Suprapubic skin (tissue), 4 donors: ENCODE measurements at regions not wholly inside any gene's neighbourhood (a gene's known extent, or its start where the extent isn't known, plus 50 kb on each side); places are given as distances from the start of the nearest gene placed in this dataset.

Source experiments
- DNase-seq, 2 donors: peaks; one replicate each; pipeline ENCODE4 v3.0.0-alpha.2; 2019; ENCODE audit warnings: low spot score in 2 of 2
- H3K27ac ChIP-seq: fragments of 200-600 bp; sonication (generic); one replicate; pipeline ENCODE4 v1.5.1; 2019
- H3K27me3 ChIP-seq: fragments of 200-600 bp; sonication (generic); one replicate; pipeline ENCODE4 v1.5.1; 2019
- H3K36me3 ChIP-seq: fragments of 200-600 bp; sonication (generic); one replicate; pipeline ENCODE4 v1.5.1; 2019
- H3K4me1 ChIP-seq: fragments of 200-600 bp; sonication (generic); one replicate; pipeline ENCODE4 v1.5.1; 2019
- H3K4me3 ChIP-seq: fragments of 200-600 bp; sonication (generic); one replicate; pipeline ENCODE4 v1.5.1; 2019; ENCODE audit warnings: mild to moderate bottlenecking
- H3K9me3 ChIP-seq: fragments of 200-600 bp; sonication (generic); one replicate; pipeline ENCODE4 v1.5.1; 2019
- EP300 ChIP-seq: sonication (generic); formaldehyde crosslinking; IDR thresholded peaks from one replicate; pipeline ENCODE4 v1.6.1; 2017; ENCODE audit warnings: antibody characterized with exemption
- POLR2A ChIP-seq, 2 donors: fragments of 450-650 bp; IDR thresholded peaks; one replicate each; pipeline ENCODE4 v1.6.1; 2017; ENCODE audit warnings: antibody characterized with exemption in 2 of 2, mild to moderate bottlenecking in 2 of 2, moderate library complexity in 2 of 2
- POLR2AphosphoS5 ChIP-seq, 3 donors: sonication (generic); formaldehyde crosslinking; IDR thresholded peaks; one replicate each; pipeline ENCODE4 v1.6.1; 2017; ENCODE audit warnings: antibody characterized with exemption in 3 of 3
- WGBS: methylation state at CpG from one replicate; pipeline ENCODE4 v1.1.5; 2018; 5-methylcytosine and 5-hydroxymethylcytosine counted together
- TF ChIP-seq, protein P1 (sequence below), 2 donors: fragments of 200-600 bp in 1 of 2; fragments of 450-650 bp in 1 of 2; sonication (generic) in 1 of 2; IDR thresholded peaks; one replicate each; pipeline ENCODE4 v1.5.1; 2016 to 2019; ENCODE audit warnings: antibody characterized with exemption in 2 of 2, mild to moderate bottlenecking in 1 of 2, moderate library complexity in 1 of 2

DNA sequence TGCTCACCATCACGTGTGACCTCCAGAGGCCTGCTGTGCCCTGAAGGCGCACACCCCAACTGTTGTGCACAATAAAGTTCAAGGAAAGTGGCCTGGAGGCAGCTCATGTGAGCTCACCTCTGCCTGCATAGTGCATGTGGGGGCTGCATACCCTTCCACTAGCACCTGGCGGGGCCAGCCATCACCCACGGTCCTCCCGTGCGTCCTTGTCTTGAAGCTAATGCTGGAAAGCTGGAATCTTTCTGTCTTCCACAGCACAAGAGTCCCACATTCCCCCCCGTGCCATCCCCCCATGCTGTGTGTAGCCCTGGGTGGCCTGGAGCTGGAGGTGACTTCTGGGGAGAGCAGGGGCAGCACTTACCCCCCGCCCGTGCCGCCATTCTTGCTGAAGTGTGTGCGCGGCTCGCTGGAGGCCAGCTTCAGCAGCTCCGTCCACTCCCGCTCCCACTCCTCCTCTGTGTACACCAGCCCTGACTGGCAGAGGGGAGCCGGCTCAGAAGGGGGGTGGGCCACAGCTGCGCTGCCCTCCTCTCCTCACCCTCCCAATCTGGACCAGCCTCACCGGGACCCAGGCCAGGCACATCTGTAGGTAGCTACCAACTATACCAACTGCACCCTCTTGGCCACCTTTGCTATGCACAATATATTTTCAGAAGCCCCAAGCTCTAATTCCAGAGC is 199.5 kb downstream of the KLF13 start:
- WGBS: 95% methylated on average over 17 of the region's 18 CpGs
- H3K27me3 ChIP-seq: no peaks in the 10 kb centered on the region
- H3K4me3 ChIP-seq: no peak overlapping the region
- no peaks in the 10 kb centered on the region for H3K9me3 ChIP-seq
- H3K27ac ChIP-seq: no peak overlapping the region
- TF ChIP-seq, protein P1, sequence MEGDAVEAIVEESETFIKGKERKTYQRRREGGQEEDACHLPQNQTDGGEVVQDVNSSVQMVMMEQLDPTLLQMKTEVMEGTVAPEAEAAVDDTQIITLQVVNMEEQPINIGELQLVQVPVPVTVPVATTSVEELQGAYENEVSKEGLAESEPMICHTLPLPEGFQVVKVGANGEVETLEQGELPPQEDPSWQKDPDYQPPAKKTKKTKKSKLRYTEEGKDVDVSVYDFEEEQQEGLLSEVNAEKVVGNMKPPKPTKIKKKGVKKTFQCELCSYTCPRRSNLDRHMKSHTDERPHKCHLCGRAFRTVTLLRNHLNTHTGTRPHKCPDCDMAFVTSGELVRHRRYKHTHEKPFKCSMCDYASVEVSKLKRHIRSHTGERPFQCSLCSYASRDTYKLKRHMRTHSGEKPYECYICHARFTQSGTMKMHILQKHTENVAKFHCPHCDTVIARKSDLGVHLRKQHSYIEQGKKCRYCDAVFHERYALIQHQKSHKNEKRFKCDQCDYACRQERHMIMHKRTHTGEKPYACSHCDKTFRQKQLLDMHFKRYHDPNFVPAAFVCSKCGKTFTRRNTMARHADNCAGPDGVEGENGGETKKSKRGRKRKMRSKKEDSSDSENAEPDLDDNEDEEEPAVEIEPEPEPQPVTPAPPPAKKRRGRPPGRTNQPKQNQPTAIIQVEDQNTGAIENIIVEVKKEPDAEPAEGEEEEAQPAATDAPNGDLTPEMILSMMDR (IDR thresholded peaks at IDR 0.05): no peak
- TF ChIP-seq POLR2AphosphoS5 (IDR thresholded peaks at IDR 0.05): no peak
- no peak for TF ChIP-seq EP300
- no peak for TF ChIP-seq POLR2A (IDR thresholded peaks at IDR 0.05)
- H3K4me1 ChIP-seq: no peaks in the 10 kb centered on the region
- H3K36me3 ChIP-seq: no peaks in the 10 kb centered on the region
- DNase-seq: no peak

DNA sequence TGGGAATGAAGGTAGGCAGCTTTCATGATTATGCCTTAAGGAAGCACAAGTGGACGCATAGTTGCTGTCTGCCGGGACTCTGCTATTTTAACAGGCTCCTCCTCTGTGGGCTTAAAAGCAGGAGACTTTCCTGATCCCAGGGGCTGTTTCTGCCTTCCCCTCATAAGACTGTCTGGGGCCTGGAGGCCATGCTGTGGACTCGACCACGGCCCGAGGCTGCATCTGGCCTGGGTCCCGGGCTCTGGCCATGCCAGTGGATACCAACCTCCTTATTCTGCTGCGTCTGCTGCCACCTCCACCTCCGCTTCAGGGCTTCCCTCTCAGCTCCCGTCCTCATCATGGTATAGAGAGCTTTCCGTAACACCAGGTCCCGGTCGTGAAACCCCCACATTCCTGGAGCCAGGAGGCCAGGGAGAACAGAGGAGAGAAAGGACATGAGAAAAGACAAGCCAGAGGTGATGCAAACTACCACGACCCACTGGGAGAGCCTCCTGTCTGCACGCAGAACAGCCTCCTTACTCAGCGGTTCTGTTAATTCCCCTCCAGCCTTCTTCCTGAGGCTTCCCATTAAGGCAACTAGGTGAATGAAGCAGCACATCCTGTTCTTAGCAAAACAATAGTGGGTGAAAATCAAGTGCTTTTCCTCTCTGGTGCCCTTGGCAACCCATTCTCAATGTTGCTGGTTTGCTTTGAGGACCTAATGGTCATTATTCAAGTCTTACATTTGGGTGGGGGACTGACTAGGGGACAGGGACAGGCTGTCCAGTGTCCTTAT is 200.5 kb downstream of the KLF13 start:
- H3K27me3 ChIP-seq: no peaks in the 10 kb centered on the region
- no peak for DNase-seq
- TF ChIP-seq, protein P1 (IDR thresholded peaks at IDR 0.05): no peak
- no peak for TF ChIP-seq POLR2AphosphoS5 (IDR thresholded peaks at IDR 0.05)
- no peak for TF ChIP-seq POLR2A (IDR thresholded peaks at IDR 0.05)
- TF ChIP-seq EP300: no peak
- no peak overlapping the region for H3K27ac ChIP-seq
- no peaks in the 10 kb centered on the region for H3K9me3 ChIP-seq
- H3K36me3 ChIP-seq: no peaks in the 10 kb centered on the region
- H3K4me1 ChIP-seq: no peaks in the 10 kb centered on the region
- WGBS: 78% methylated on average over 15 of the region's 15 CpGs
- no peak overlapping the region for H3K4me3 ChIP-seq

DNA sequence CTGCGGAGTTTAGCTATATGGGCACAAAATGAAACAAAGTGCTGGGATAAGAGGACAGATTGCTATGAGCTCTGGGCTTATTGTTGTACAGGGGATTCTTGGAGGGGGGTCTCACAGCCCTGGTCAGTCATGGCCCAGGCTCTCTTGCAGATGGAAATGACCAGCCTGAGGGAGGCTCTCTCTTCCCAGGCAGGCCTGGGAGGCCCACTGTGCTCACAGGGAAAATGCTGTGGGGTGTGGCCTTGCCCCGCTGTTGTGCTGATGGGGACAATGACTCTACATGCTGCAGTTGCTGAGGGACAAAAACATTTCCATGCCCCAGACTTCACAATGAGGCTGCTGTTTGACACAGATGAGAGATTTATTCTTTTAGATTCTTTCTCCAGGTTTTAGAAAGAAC is 202.2 kb downstream of the KLF13 start:
- DNase-seq: no peak
- H3K36me3 ChIP-seq: no peaks in the 10 kb centered on the region
- H3K27ac ChIP-seq: no peak overlapping the region
- 93% methylated on average over 2 of the region's 2 CpGs for WGBS
- no peaks in the 10 kb centered on the region for H3K9me3 ChIP-seq
- no peak for TF ChIP-seq POLR2A (IDR thresholded peaks at IDR 0.05)
- TF ChIP-seq, protein P1 (IDR thresholded peaks at IDR 0.05): no peak
- TF ChIP-seq POLR2AphosphoS5 (IDR thresholded peaks at IDR 0.05): no peak
- TF ChIP-seq EP300: no peak
- no peak overlapping the region for H3K4me3 ChIP-seq
- H3K4me1 ChIP-seq: no peaks in the 10 kb centered on the region
- H3K27me3 ChIP-seq: no peaks in the 10 kb centered on the region

DNA sequence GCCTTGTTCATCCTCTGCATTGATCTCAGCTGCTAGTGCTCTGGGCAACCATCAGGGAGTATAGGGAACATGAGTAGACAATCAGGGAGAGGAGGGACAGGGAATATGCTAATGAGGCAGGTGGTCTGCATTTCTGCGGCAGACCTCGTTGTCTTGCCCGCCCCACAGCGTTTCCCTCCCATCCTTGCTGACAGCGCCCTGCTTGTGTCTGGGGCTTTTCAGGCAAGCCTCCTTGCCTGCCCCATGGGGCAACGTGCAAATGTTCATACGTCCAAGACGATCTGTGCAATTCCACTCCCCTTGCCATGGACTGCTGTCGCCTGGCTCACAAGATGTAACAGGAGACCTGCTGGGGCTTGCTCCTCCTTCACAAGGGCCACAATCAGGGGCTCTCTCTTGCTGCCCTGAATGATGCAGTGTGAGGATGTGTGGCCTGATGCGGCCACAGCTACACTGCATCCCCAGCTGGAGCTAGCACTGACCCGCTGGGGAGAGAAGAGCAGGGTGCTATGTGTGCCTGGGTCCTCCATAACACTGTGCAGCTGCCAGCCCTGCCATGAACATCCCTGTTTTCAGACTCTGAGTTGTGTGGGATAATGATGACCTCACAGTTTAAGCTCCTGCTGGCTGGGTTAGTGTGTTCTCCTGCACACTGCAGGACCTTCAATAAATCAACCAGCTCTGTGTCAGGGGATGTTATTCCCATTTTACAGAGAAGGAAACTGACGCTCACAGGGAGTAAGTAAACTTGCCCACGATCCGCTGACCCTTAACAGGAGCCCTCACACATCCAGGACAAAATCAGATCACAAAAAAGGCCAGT is 211.3 kb downstream of the KLF13 start:
- WGBS: 75% methylated on average over 10 of the region's 14 CpGs
- Histone ChIP-seq H3K9me3 (no peaks in the 10 kb centered on the region), H3K27ac (no peak overlapping the region), H3K36me3 (no peaks in the 10 kb centered on the region), H3K27me3 (no peaks in the 10 kb centered on the region), H3K4me1 (no peaks in the 10 kb centered on the region), H3K4me3 (no peak overlapping the region)
- TF ChIP-seq EP300: no peak
- TF ChIP-seq POLR2A (IDR thresholded peaks at IDR 0.05): no peak
- TF ChIP-seq POLR2AphosphoS5 (IDR thresholded peaks at IDR 0.05): no peak
- TF ChIP-seq, protein P1 (IDR thresholded peaks at IDR 0.05): no peak
- no peak for DNase-seq

DNA sequence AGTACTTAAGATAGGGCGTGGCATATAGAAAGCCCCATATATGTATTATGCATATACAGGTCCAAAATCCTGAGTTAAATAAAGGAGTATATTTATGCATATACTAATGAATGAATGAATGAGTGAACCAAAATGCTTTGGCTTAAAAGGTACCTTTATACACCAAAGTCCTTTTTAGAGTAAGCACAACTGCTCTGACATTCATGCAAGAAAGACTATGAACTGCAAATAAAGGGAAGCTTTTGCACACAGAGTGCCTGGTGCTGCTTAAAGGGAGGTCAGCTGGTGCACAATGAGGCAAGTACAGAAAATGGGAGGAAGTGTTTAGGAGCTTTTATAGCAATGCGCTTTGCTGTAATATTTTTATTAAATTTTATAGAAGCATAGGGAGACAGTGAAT is 214.0 kb downstream of the KLF13 start:
- H3K4me3 ChIP-seq: no peak overlapping the region
- H3K36me3 ChIP-seq: no peaks in the 10 kb centered on the region
- no peak for TF ChIP-seq POLR2A (IDR thresholded peaks at IDR 0.05)
- H3K4me1 ChIP-seq: no peaks in the 10 kb centered on the region
- no peak overlapping the region for H3K27ac ChIP-seq
- WGBS: 98% methylated on average over 2 of the region's 2 CpGs
- no peaks in the 10 kb centered on the region for H3K27me3 ChIP-seq
- DNase-seq: no peak
- H3K9me3 ChIP-seq: no peaks in the 10 kb centered on the region
